ENCODE measurements at regions not wholly inside any gene's neighbourhood (a gene's known extent, or its start where the extent isn't known, plus 50 kb on each side); places are given as distances from the start of the nearest gene placed in this dataset.

DNA sequence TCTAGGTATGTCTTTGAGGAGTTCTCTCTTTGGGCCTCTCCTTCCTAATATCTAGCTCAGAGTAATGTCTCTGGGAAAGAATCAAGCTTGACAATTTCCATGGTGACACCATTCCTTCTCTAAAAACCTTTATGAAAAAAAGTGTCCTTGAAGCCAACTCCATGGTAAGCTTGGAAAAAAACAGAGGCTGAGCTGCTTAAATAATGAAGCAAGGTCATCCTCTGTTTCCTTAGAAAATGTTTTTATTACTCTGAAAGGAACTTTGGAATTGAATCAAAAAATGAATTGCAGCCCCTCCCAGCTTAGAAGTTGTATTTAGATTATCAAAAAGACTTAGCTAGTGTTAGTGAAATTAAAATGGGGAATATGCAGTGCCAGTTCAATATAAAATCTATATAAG, 166.1 kb upstream of the KITLG start:
- Histone ChIP-seq H3K36me3 (ENCODE audit: control insufficient read depth, insufficient read depth, low read length) (no peaks in the 10 kb centered on the region), H3K27ac (ENCODE audit: low read depth, low read length) (no peak overlapping the region)

GRCh38 chr12:88743946-88744685, 163.8 kb upstream of the KITLG start:
- Histone ChIP-seq H3K4me1 (ENCODE audit: control insufficient read depth, insufficient read depth, low read length) (peaks cover 13% of the 10 kb centered on the region), H3K9ac (ENCODE audit: low read depth, low read length) (no peak overlapping the region), H3K36me3 (ENCODE audit: control insufficient read depth, insufficient read depth, low read length) (no peaks in the 10 kb centered on the region), H3K27ac (ENCODE audit: low read depth, low read length) (no peak overlapping the region), H3K9me3 (ENCODE audit: control insufficient read depth, insufficient read depth, low read length) (no peaks in the 10 kb centered on the region), H3K27me3 (ENCODE audit: control insufficient read depth, insufficient read depth, low read length) (no peaks in the 10 kb centered on the region), H3K4me3 (ENCODE audit: low read depth, low read length) (no peak overlapping the region)

More for the DNA sequence above, 166.1 kb upstream of the KITLG start:
- no peak overlapping the region for H3K4me3 ChIP-seq (ENCODE audit: low read depth, low read length)
- H3K4me1 ChIP-seq (ENCODE audit: control insufficient read depth, insufficient read depth, low read length): peaks cover 13% of the 10 kb centered on the region
- no peaks in the 10 kb centered on the region for H3K9me3 ChIP-seq (ENCODE audit: control insufficient read depth, insufficient read depth, low read length)
- no peaks in the 10 kb centered on the region for H3K27me3 ChIP-seq (ENCODE audit: control insufficient read depth, insufficient read depth, low read length)
- no peak overlapping the region for H3K9ac ChIP-seq (ENCODE audit: low read depth, low read length)

DNA sequence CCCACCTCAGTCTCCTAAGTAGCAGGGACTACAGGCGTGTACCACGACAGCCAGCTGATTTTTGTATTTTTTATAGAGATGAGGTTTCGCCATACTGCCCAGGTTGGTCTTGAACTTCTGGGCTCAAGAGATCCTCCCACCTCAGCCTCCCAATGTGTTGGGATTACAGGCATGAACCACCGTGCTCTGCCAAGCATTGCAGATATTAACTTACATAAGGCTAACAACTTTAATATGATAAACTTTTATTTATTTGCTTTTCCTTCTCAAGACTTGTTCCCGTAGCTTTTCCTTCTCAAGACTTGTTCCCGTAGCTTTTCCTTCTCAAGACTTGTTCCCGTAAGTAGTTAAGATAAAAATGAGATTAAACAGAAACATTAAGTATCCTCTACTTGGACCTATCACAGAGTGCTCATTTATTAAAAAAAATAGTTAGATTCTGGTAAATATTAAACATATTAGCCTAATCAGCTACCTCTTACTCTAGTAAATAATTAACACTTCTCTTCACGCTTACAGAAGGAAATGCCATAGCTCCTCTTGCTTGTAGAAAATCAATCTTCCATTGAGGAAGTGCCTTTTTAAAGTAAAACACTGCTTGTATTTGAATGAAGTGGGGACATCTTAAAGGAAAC, 157.7 kb upstream of the KITLG start:
- Histone ChIP-seq H3K27me3 (ENCODE audit: control insufficient read depth, insufficient read depth, low read length) (no peaks in the 10 kb centered on the region), H3K36me3 (ENCODE audit: control insufficient read depth, insufficient read depth, low read length) (no peaks in the 10 kb centered on the region), H3K4me1 (ENCODE audit: control insufficient read depth, insufficient read depth, low read length) (peaks cover 7% of the 10 kb centered on the region; the same call in 1 of the 2 replicates), H3K27ac (ENCODE audit: low read depth, low read length) (no peak overlapping the region), H3K4me3 (ENCODE audit: low read depth, low read length) (no peak overlapping the region), H3K9ac (ENCODE audit: low read depth, low read length) (no peak overlapping the region), H3K9me3 (ENCODE audit: control insufficient read depth, insufficient read depth, low read length) (no peaks in the 10 kb centered on the region)

DNA sequence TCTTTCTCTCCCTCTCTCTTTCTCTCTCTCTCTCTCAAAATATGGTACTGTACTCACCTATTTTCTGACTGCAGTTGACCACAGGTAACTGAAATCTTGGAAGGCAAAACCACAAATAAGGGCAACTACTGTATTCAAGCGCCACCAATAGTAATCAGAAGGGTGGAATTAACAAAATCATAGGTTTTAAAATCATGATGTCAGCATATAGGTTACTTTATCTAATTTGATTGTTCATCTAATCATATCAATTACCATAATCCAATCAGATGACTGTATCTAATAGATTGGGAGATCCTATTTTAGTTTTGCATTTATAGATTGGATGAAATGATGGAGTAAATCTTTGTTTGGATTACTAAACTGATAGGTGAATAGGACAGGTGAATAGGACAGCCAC, 155.8 kb upstream of the KITLG start:
- H3K36me3 ChIP-seq (ENCODE audit: control insufficient read depth, insufficient read depth, low read length): no peaks in the 10 kb centered on the region
- H3K4me1 ChIP-seq (ENCODE audit: control insufficient read depth, insufficient read depth, low read length): peaks cover 8% of the 10 kb centered on the region; the same call in 1 of the 2 replicates
- H3K9ac ChIP-seq (ENCODE audit: low read depth, low read length): no peak overlapping the region
- H3K9me3 ChIP-seq (ENCODE audit: control insufficient read depth, insufficient read depth, low read length): no peaks in the 10 kb centered on the region
- H3K27ac ChIP-seq (ENCODE audit: low read depth, low read length): no peak overlapping the region
- H3K27me3 ChIP-seq (ENCODE audit: control insufficient read depth, insufficient read depth, low read length): no peaks in the 10 kb centered on the region
- H3K4me3 ChIP-seq (ENCODE audit: low read depth, low read length): no peak overlapping the region

- peaks cover 8% of the 10 kb centered on the region; the same call in 1 of the 2 replicates for H3K4me1 ChIP-seq (ENCODE audit: control insufficient read depth, insufficient read depth, low read length)
Measured at GRCh38 chr12:88733008-88733407, 152.7 kb upstream of the KITLG start.

GRCh38 chr12:88729196-88729595, 148.9 kb upstream of the KITLG start:
- Histone ChIP-seq H3K9ac (ENCODE audit: low read depth, low read length) (no peak overlapping the region), H3K27ac (ENCODE audit: low read depth, low read length) (no peak overlapping the region), H3K27me3 (ENCODE audit: control insufficient read depth, insufficient read depth, low read length) (no peaks in the 10 kb centered on the region), H3K4me3 (ENCODE audit: low read depth, low read length) (no peak overlapping the region), H3K36me3 (ENCODE audit: control insufficient read depth, insufficient read depth, low read length) (no peaks in the 10 kb centered on the region), H3K9me3 (ENCODE audit: control insufficient read depth, insufficient read depth, low read length) (no peaks in the 10 kb centered on the region), H3K4me1 (ENCODE audit: control insufficient read depth, insufficient read depth, low read length) (peaks cover 8% of the 10 kb centered on the region; the same call in 1 of the 2 replicates)

More at GRCh38 chr12:88733008-88733407, 152.7 kb upstream of the KITLG start:
- no peaks in the 10 kb centered on the region for H3K27me3 ChIP-seq (ENCODE audit: control insufficient read depth, insufficient read depth, low read length)
- no peak overlapping the region for H3K9ac ChIP-seq (ENCODE audit: low read depth, low read length)
- no peaks in the 10 kb centered on the region for H3K36me3 ChIP-seq (ENCODE audit: control insufficient read depth, insufficient read depth, low read length)
- no peaks in the 10 kb centered on the region for H3K9me3 ChIP-seq (ENCODE audit: control insufficient read depth, insufficient read depth, low read length)
- no peak overlapping the region for H3K27ac ChIP-seq (ENCODE audit: low read depth, low read length)
- H3K4me3 ChIP-seq (ENCODE audit: low read depth, low read length): no peak overlapping the region

GRCh38 chr12:88726806-88727720, 146.8 kb upstream of the KITLG start:
- H3K4me3 ChIP-seq (ENCODE audit: low read depth, low read length): no peak overlapping the region
- no peaks in the 10 kb centered on the region for H3K9me3 ChIP-seq (ENCODE audit: control insufficient read depth, insufficient read depth, low read length)
- H3K27ac ChIP-seq (ENCODE audit: low read depth, low read length): no peak overlapping the region
- no peaks in the 10 kb centered on the region for H3K27me3 ChIP-seq (ENCODE audit: control insufficient read depth, insufficient read depth, low read length)
- H3K4me1 ChIP-seq (ENCODE audit: control insufficient read depth, insufficient read depth, low read length): no peaks in the 10 kb centered on the region
- no peak overlapping the region for H3K9ac ChIP-seq (ENCODE audit: low read depth, low read length)
- H3K36me3 ChIP-seq (ENCODE audit: control insufficient read depth, insufficient read depth, low read length): no peaks in the 10 kb centered on the region

GRCh38 chr12:88725592-88726143, 145.4 kb upstream of the KITLG start:
- H3K9me3 ChIP-seq (ENCODE audit: control insufficient read depth, insufficient read depth, low read length): no peaks in the 10 kb centered on the region
- H3K36me3 ChIP-seq (ENCODE audit: control insufficient read depth, insufficient read depth, low read length): no peaks in the 10 kb centered on the region
- no peaks in the 10 kb centered on the region for H3K27me3 ChIP-seq (ENCODE audit: control insufficient read depth, insufficient read depth, low read length)
- no peaks in the 10 kb centered on the region for H3K4me1 ChIP-seq (ENCODE audit: control insufficient read depth, insufficient read depth, low read length)
- H3K4me3 ChIP-seq (ENCODE audit: low read depth, low read length): no peak overlapping the region
- H3K27ac ChIP-seq (ENCODE audit: low read depth, low read length): no peak overlapping the region
- H3K9ac ChIP-seq (ENCODE audit: low read depth, low read length): no peak overlapping the region

DNA sequence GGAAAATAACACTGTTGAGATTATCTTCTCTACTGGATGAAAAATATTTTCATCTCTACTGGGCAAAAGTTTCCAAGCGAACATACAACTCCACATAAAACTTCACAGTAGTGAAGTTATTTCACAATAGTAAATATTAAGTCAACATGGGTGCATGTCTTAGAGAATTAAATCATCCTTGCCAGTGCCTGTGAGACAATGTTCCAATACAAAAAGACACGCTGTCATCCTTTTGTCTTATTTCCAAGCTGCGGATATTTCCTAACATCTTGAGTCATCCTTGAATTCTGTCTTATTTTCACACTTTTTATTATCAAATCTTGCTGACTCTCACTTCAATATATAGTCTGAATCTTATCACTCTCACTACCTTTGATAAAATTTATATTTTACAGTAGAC, 142.9 kb upstream of the KITLG start:
- Histone ChIP-seq H3K36me3 (ENCODE audit: control insufficient read depth, insufficient read depth, low read length) (no peaks in the 10 kb centered on the region), H3K27me3 (ENCODE audit: control insufficient read depth, insufficient read depth, low read length) (no peaks in the 10 kb centered on the region), H3K4me3 (ENCODE audit: low read depth, low read length) (no peak overlapping the region), H3K9ac (ENCODE audit: low read depth, low read length) (no peak overlapping the region), H3K4me1 (ENCODE audit: control insufficient read depth, insufficient read depth, low read length) (no peaks in the 10 kb centered on the region), H3K27ac (ENCODE audit: low read depth, low read length) (no peak overlapping the region), H3K9me3 (ENCODE audit: control insufficient read depth, insufficient read depth, low read length) (no peaks in the 10 kb centered on the region)

DNA sequence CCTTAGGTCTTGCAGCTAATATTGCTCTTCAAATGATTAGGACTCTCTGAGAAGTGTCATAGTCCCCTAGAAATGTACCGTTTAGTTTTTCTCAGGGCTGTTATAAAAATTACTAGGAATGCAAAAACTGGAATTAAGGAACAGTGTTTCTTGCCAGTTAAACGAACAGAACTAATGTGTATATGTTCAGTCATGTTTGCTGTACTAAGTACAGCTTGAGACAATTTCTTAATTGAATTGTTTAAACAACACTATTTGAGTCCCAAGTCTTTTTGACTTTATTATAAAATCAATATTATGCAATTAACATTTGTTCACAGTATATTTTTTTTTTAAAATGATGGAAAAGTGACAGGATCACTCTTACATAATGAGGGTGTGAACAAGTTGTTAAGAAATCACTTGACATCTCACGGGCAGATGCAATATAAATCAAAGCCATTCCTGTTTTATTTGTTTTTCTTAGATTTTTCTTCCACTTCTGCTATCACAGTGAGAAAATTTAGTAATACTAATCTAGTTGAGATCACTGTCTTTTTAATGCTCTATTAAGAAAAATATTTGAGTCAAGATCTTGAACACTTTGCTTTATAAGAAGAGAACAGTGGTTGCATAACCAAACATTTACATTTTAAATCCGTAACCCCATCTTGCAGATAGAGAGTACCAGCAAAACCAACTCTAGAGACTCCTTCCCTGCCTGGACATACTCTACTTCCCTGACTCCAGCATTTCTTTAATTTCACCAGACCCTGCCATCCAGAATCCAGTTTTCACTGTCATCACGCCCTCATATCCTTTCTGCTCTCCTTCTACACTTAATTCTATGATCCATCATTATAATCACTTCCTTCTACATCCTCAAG, 140.7 kb upstream of the KITLG start:
- Histone ChIP-seq H3K4me3 (ENCODE audit: low read depth, low read length) (no peak overlapping the region), H3K9ac (ENCODE audit: low read depth, low read length) (no peak overlapping the region), H3K4me1 (ENCODE audit: control insufficient read depth, insufficient read depth, low read length) (no peaks in the 10 kb centered on the region), H3K9me3 (ENCODE audit: control insufficient read depth, insufficient read depth, low read length) (no peaks in the 10 kb centered on the region), H3K27ac (ENCODE audit: low read depth, low read length) (no peak overlapping the region), H3K27me3 (ENCODE audit: control insufficient read depth, insufficient read depth, low read length) (no peaks in the 10 kb centered on the region), H3K36me3 (ENCODE audit: control insufficient read depth, insufficient read depth, low read length) (no peaks in the 10 kb centered on the region)
